Myocyte (in vitro differentiated cells): ENCODE measurements at regions not wholly inside any gene's neighbourhood (a gene's known extent, or its start where the extent isn't known, plus 50 kb on each side); places are given as distances from the start of the nearest gene placed in this dataset.

Source experiments
- DNase-seq: peaks from one replicate; pipeline ENCODE4 v3.0.0-alpha.2; 2012; ENCODE audit warnings: low read depth

DNA sequence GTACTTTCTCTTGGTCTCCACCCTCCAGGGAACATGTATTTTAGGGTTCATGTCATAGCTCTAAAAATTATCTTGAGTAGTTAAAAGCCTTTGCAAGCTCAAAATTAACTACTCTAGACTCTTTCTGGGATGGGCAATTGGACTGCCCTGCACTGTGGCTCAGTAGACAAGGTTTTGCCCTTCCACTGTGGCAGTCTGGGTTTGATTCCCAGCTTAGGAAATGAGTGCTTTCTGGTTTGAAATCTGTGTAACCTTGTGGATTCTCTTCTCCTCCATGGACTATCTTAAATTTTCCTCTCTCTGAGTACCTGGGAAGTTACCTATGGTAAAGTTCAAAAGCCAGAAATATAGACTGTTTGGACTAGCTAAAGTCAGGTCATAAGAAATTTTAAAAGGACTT is 94.6 kb upstream of the UST start:
- DNase-seq: no peak

DNA sequence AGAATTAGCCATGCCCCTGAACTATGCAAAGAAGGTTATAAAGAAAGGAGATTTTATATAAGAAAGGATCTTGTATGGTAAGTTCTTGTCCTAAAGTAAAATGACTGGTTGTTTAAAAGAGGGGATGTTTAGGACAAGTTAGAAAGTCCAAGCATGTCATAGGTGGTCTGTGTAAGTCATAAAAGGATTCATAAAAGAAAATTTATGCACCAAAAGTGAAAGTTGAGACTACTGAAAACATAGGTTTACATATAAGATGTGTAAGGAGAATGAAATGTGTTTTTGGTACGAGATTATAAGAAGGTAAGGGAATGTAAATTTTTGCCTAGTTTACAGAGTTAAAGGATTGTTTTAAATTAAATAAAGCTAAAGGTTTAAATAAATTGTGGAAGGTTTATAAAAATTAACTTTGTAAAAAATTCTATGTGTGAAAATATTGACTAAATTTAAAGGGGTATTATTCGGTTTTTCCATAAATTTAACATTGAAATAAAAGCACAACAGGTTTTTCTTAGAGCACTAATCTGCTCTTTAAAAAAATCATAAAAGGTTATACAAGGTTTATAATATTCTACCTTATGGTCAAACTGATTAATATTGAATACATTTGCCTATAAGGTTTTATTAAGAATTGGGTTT is 93.6 kb upstream of the UST start:
- DNase-seq: no peak

DNA sequence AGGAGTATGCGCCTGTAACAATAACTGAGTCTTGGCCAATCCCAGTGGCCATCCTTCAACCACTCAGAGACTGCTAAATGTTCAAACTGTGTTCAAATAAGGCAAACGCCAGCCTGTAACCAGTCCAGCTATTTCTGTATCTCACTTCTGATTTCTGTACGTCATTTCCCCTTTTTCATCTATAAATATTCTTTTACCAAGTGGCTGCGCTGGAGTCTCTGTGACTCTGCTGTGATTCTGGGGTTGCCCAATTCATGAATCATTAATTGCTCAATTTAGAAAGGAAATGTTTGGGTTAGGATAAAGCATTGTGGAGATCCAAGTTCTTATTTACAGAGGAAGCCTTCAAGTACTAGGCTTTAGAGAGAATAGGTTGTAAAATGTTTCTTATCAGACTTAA is 89.8 kb upstream of the UST start:
- no peak for DNase-seq

DNA sequence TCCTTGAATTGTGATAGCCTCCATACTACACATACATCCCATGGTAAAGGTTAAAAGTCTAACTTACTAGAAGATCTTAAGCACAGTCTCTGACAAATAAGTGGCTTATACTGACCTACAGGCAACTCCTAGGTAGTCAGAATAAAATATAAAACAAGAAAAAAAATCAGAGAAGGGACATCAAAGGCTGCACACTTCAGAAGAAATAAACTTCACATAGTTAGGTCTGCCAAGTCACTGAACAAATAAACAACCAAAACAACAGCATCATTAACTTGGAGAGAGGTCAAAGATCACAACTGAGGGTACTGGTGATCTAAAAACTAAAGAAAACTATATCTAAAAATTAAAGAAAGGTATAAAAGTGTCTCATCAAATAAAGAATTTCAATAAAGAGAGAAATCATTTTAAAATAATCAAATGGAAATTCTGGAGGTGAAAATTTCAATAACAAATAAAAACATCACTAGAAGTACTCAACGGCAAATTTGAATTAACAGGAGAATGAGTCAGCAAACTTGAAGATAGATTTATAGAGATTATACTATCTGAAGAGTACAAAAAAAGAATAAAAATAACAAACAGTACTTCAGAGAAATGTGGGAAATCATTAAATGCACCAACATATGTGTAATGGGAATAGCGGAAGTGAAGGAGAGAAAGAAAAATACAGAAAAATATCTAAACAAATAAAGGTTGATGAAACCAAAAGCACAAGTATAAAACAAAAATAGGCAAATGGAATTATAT is 88.0 kb upstream of the UST start:
- no peak for DNase-seq

- DNase-seq: no peak
Observed at GRCh38 chr6:148667395-148667794, 79.4 kb upstream of the UST start.

- DNase-seq: no peak
Observed at GRCh38 chr6:148671085-148671484, 75.7 kb upstream of the UST start.

DNA sequence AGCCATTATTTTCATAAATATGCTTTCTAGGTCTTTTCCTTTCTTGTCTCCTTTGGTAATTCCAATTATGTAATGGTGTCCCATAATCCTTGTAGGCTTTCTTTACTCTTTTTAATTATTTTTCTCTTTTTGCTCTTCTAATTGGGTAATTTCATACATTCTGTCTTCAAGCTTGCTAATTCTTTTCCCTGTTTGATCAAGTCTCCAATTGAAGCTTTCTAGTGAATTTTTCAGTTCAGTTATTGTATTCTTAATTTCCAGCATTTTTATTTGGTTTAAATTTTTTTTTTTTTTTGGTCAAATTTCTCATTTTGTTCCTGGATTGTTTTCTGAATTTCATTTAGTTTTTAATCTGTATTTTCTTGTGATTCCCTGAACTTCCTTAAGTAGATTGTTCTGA is 74.9 kb upstream of the UST start:
- peak; percentile 3 for DNase-seq

- peak; percentile 29 for DNase-seq
Observed at GRCh38 chr6:148674306-148674705, 72.5 kb upstream of the UST start.

DNA sequence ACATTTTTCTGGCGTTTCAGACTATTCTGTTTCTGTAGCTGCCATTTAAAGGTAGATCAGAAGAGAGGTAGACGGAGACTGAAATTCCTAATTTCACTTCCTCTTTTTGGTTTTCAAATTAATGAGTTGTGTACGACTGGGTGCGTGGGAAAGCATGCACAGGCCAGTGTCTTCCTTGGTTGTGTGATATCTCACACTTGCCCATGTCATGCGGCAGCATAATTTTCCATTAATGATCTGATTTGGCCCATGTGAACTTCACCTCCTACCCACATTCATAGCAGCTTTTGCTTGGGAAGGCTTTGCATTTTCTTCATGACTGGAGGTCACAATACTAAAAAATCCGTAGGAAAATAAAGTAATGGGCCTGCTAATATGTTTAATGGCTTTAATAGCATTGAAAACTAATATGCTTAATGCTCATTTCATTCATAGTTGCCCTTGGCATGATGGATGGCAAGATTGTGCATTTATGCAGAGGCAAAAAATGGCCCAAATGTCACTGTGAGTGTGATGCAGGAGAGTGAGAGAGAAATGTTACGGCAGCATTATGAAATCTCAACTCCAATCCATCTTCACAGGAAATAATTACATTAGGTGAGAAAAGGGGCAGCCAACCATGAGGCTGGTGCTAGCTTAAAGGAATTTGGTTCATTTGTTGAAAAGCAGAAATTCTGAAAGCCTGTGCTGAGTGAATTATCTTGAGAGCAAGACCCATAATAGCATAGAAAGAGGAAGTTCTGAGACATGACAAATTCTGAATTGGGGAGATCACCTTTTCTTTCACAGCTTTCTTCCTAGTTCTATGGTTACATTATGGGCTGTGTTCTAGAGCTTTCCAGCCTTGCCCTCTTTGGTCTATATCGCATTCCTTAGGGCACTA is 69.0 kb upstream of the UST start:
- DNase-seq: no peak

- DNase-seq: no peak
Observed at GRCh38 chr6:148678682-148679081, 68.1 kb upstream of the UST start.

DNA sequence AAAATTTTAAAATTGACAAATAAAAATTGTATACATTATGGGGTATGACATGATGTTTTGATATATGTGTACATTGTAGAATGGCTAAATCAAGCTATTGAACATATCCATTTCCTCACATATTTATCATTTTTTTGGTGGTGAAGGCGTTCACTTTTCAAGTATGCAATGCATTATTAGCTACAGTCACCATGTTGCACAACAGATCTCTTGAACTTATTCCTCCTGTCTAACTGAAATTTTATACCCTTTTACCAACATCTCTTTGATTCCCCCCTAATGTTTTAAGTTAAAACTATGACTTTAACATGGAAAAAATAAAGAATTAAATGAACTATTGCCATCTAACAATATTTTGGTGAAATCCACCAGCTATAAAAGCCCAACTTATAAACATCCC is 65.2 kb upstream of the UST start:
- no peak for DNase-seq

- no peak for DNase-seq
Observed at GRCh38 chr6:148682252-148682651, 64.6 kb upstream of the UST start.

DNA sequence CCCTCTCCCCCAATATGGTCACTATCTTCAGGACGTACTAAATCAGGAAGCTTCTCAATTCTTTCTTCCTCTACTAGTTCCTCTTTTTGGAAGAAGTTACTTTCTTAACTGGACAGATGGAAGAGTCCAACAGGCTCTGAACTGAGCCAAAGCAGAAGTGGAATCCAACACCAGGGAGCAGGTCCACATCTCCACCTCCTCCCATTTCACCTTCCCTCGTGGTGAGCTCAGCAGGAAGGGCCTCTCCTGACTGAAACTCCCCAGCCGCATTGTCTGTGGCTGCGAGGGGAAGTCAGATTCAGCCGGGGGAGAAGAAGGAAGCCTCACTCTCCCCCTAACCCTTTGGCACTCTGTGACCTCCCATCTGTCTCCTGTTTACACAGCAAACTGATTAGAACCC is 63.8 kb upstream of the UST start:
- no peak for DNase-seq

DNA sequence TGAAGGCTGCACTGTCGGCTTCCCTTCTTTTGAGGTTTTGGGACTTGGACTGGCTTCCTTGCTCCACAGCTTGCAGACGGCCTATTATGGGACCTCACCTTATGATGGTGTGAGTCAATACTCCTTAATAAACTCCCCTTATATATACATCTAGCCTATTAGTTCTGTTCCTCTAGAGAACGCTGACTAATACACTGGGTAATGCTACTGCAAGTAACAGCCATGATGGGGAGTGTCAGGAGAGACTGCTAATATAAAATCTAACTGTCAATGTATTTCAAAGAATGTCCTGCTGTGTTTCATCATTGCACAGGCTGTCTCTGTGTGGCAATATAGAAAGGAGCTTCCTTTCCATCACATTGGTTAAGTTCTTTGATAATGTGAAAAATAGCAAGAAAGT is 57.7 kb upstream of the UST start:
- DNase-seq: no peak

DNA sequence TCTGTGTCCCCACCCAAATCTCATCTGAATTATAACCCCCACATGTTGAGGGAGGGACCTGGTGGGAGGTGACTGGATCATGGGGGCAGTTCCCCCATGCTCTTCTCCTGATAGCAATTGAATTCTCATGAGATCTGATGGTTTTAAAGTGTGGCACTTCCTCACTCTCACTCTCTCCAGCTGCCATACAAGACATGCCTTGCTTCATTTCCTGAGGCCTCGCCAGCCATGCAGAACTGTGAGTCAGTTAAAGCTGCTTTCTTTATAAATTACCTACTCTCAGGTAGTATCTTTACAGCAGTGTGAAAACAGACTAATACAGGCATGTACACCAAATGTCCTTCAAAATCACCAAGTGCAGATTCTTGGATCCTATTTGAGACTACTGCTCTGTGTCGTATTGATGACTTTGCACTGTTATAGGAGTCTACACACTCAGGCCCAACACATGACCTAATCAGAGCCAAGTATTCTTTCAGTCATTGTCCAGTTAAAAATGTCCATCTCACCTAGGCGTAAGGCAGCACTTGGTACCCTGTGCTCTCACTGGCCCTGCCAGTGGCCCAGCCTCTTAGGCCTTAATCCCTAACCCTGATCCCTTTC is 52.8 kb upstream of the UST start:
- no peak for DNase-seq
